IMR-90 (cell line): ENCODE measurements at regions not wholly inside any gene's neighbourhood (a gene's known extent, or its start where the extent isn't known, plus 50 kb on each side); places are given as distances from the start of the nearest gene placed in this dataset.

Experiments
- ATAC-seq: fragments of 200-7000 bp; cut with Tn5 transposase; 2 replicates; pipeline ENCODE4 v1.9.1; 2020; ENCODE audit warnings: low read depth, mild to moderate bottlenecking, moderate library complexity
- BruUV-seq: library from RNA; stranded (reverse); fragments of 400-500 nt; replicated peaks from 2 replicates; lab custom pipeline; 2021; lab: Mats Ljungman, UMichigan
- CTCF ChIA-PET: fragments of 300-600 bp; formaldehyde crosslinking; extraction: SDS; loops from one replicate; lab custom pipeline; 2021; ENCODE audit warnings: antibody characterized with exemption; lab: Yijun Ruan, JAX
- POLR2A ChIA-PET: fragments of 300-600 bp; sonication (Branson Sonifier 250); formaldehyde crosslinking; loops from one replicate; lab custom pipeline; 2022; ENCODE audit warnings: antibody characterized with exemption; ENCODE audit not compliant: unreplicated experiment; lab: Charles Lee
- DNase-seq: peaks from one replicate; pipeline ENCODE4 v3.0.0; 2013
- H2AFZ ChIP-seq: replicated peaks from 2 replicates; pipeline ENCODE3; 2013; ENCODE audit warnings: low read length, mild to moderate bottlenecking; ENCODE audit not compliant: poor library complexity
- H2AK5ac ChIP-seq: 2 replicates; pipeline ENCODE4 v1.6.1; 2013; ENCODE audit warnings: low read depth, low read length, inconsistent platforms
- H2AK9ac ChIP-seq: replicated peaks from 2 replicates; pipeline ENCODE3; 2013; ENCODE audit warnings: mild to moderate bottlenecking, low read depth, low read length, moderate library complexity; ENCODE audit not compliant: poor library complexity
- H2BK120ac ChIP-seq: 2 replicates; pipeline ENCODE4 v1.6.1; 2013; ENCODE audit warnings: low read depth, low read length, inconsistent platforms
- H2BK15ac ChIP-seq: 3 replicates; pipeline ENCODE4 v1.6.1; 2013; ENCODE audit warnings: low read depth, low read length, inconsistent platforms
- H2BK20ac ChIP-seq: 2 replicates; pipeline ENCODE4 v1.6.1; 2013; ENCODE audit warnings: low read depth, mild to moderate bottlenecking, inconsistent platforms, low read length, moderate library complexity
- H2BK5ac ChIP-seq: 2 replicates; pipeline ENCODE4 v1.6.1; 2013; ENCODE audit warnings: mild to moderate bottlenecking, low read depth, low read length, inconsistent platforms; ENCODE audit not compliant: poor library complexity, severe bottlenecking
- H3K14ac ChIP-seq: replicated peaks from 2 replicates; pipeline ENCODE4 v1.6.1; 2013; ENCODE audit warnings: low read depth, low read length, inconsistent platforms
- H3K18ac ChIP-seq: 2 replicates; pipeline ENCODE4 v1.6.1; 2013; ENCODE audit warnings: low read depth, low read length, control low read depth
- H3K23ac ChIP-seq: 2 replicates; pipeline ENCODE4 v1.6.1; 2013; ENCODE audit warnings: low read depth, low read length, inconsistent platforms
- H3K27ac ChIP-seq: 2 replicates; pipeline ENCODE4 v1.5.1; 2013; ENCODE audit warnings: mild to moderate bottlenecking, control low read depth, low read length; ENCODE audit not compliant: insufficient read depth
- H3K27me3 ChIP-seq: 2 replicates; pipeline ENCODE4 v1.6.1; 2013; ENCODE audit warnings: low read length; ENCODE audit not compliant: control insufficient read depth, insufficient read depth
- H3K36me3 ChIP-seq: 2 replicates; pipeline ENCODE4 v1.6.1; 2013; ENCODE audit warnings: low read length, mixed read lengths; ENCODE audit not compliant: control insufficient read depth, insufficient read depth
- H3K4ac ChIP-seq: 2 replicates; pipeline ENCODE4 v1.6.1; 2013; ENCODE audit warnings: low read depth, low read length, inconsistent platforms
- H3K4me1 ChIP-seq: 2 replicates; pipeline ENCODE4 v1.6.1; 2013; ENCODE audit warnings: low read length, mixed read lengths; ENCODE audit not compliant: control insufficient read depth, insufficient read depth
- H3K4me2 ChIP-seq: 2 replicates; pipeline ENCODE4 v1.6.1; 2013; ENCODE audit warnings: low read depth, mild to moderate bottlenecking, control low read depth, low read length, moderate library complexity
- H3K4me3 ChIP-seq: 2 replicates; pipeline ENCODE4 v1.5.1; 2013; ENCODE audit warnings: low read depth, mild to moderate bottlenecking, control low read depth, low read length, moderate library complexity; ENCODE audit not compliant: insufficient read depth
- H3K56ac ChIP-seq: 2 replicates; pipeline ENCODE4 v1.6.1; 2013; ENCODE audit warnings: low read length, inconsistent platforms; ENCODE audit not compliant: insufficient read depth; ENCODE audit errors: extremely low read depth
- H3K79me1 ChIP-seq, 2 experiments: 2 replicates each; pipeline ENCODE4 v1.6.1; 2013; ENCODE audit warnings: low read length in 2 of 2, inconsistent platforms in 1 of 2, low read depth in 1 of 2
- H3K9ac ChIP-seq: 2 replicates; pipeline ENCODE4 v1.6.1; 2013; ENCODE audit warnings: low read depth, low read length, control low read depth
- H3K9me1 ChIP-seq: 2 replicates; pipeline ENCODE4 v1.6.1; 2013; ENCODE audit warnings: low read length, inconsistent platforms; ENCODE audit not compliant: insufficient read depth
- H3K9me3 ChIP-seq: 2 replicates; pipeline ENCODE4 v1.6.1; 2013; ENCODE audit warnings: low read length; ENCODE audit not compliant: control insufficient read depth, insufficient read depth
- H4K20me1 ChIP-seq: 2 replicates; pipeline ENCODE4 v1.6.1; 2013; ENCODE audit warnings: low read length, inconsistent platforms; ENCODE audit not compliant: insufficient read depth
- H4K5ac ChIP-seq: 2 replicates; pipeline ENCODE4 v1.6.1; 2013; ENCODE audit warnings: mild to moderate bottlenecking, low read depth, low read length, control low read depth
- H4K8ac ChIP-seq, 2 experiments: 2 replicates each; pipeline ENCODE4 v1.6.1; 2013; ENCODE audit warnings: low read depth in 2 of 2, low read length in 2 of 2, control low read depth in 1 of 2, inconsistent platforms in 1 of 2
- H4K91ac ChIP-seq: 2 replicates; pipeline ENCODE4 v1.6.1; 2013; ENCODE audit warnings: low read depth, low read length, inconsistent platforms; ENCODE audit not compliant: insufficient read depth
- BHLHE40 ChIP-seq: fragments of 150-350 bp; IDR thresholded peaks from 2 replicates; pipeline ENCODE4 v1.6.1; 2016; ENCODE audit warnings: mild to moderate bottlenecking, low read depth, low read length
- FOS ChIP-seq: fragments of 150-350 bp; IDR thresholded peaks from 2 replicates; pipeline ENCODE4 v1.6.1; 2016; ENCODE audit warnings: low read depth, low read length
- MAFK ChIP-seq: IDR thresholded peaks from 2 replicates; pipeline ENCODE4 v1.6.1; 2012; ENCODE audit warnings: low read depth, low read length, improper control_type of control experiment
- MAZ ChIP-seq: IDR thresholded peaks from 2 replicates; pipeline ENCODE4 v1.6.1; 2012; ENCODE audit warnings: low read depth, mild to moderate bottlenecking, low read length, improper control_type of control experiment, moderate library complexity, borderline replicate concordance
- MXI1 ChIP-seq: IDR thresholded peaks from 2 replicates; pipeline ENCODE4 v1.6.1; 2012; ENCODE audit warnings: low read depth, mild to moderate bottlenecking, low read length, moderate library complexity, borderline replicate concordance
- RCOR1 ChIP-seq: IDR thresholded peaks from 2 replicates; pipeline ENCODE4 v1.6.1; 2012; ENCODE audit warnings: mild to moderate bottlenecking, low read length, improper control_type of control experiment; ENCODE audit not compliant: insufficient replicate concordance
- SMC3 ChIP-seq: fragments of 150-350 bp; IDR thresholded peaks from 2 replicates; pipeline ENCODE4 v1.6.1; 2016; ENCODE audit warnings: low read depth, mild to moderate bottlenecking, antibody characterized with exemption, low read length, moderate library complexity
- dilution Hi-C: fragments of 300-500 bp; cut with HindIII; formaldehyde crosslinking; loops from one replicate; pipeline ENCODE4 v1.14.3; 2018; ENCODE audit warnings: low sequenced_read_pairs; ENCODE audit not compliant: unreplicated experiment
- in situ Hi-C: fragments of 300-500 bp; cut with MboI; formaldehyde crosslinking; loops from 3 replicates; pipeline ENCODE4 v1.14.3; 2019; ENCODE audit warnings: low sequenced_read_pairs, inconsistent platforms, mixed read lengths
- intact Hi-C: fragments of 100-400 bp; cut with micrococcal nuclease; formaldehyde crosslinking; loops from 2 replicates; pipeline ENCODE4 v1.10.0; 2022
- TF ChIP-seq, protein P1 (sequence below): fragments of 150-350 bp; IDR thresholded peaks from 2 replicates; pipeline ENCODE4 v1.6.1; 2016; ENCODE audit warnings: low read depth, mild to moderate bottlenecking, low read length, moderate library complexity, borderline replicate concordance

DNA sequence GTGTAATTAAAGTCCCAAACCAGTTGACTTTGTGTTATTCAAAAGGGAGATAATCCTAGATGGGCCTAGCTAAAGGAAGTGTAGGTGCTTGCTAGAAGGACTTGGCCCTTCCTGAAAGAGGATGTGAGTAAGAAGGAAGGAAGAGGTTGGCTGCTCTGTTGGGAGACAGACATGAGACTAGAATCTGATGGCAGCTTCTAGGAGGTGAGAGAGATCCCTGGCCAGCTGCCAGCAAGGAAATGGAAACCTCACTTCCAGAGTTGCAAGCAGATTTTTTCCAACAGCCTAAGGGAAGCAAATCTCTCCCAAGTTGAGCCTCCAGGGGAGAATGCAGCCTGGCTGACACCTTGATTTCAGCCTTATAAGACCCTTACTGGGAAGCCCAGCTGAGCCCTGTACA, 368.4 kb upstream of the ZMIZ1 start:
- BruUV-seq = no TSS peak
- Histone ChIP-seq H3K9me3 (no peaks in the 10 kb centered on the region), H3K4me1 (peaks cover 2% of the 10 kb centered on the region; the same call in 1 of the 2 replicates), H3K36me3 (no peaks in the 10 kb centered on the region), H4K91ac (no peak overlapping the region), H2AK5ac (no peak overlapping the region), H3K4me2 (no peak overlapping the region), H3K14ac (no peak overlapping the region), H3K4ac (no peak overlapping the region), H2AK9ac (no peak overlapping the region), H3K27me3 (peaks cover 11% of the 10 kb centered on the region), H4K20me1 (no peaks in the 10 kb centered on the region), H3K18ac (no peak overlapping the region), H3K56ac (no peak overlapping the region), H3K9ac (no peak overlapping the region), H3K4me3 (no peak overlapping the region), H3K23ac (no peak overlapping the region), H4K5ac (no peak overlapping the region), H2AFZ (no peak overlapping the region), H3K27ac (no peak overlapping the region), H4K8ac (no peak overlapping the region), H3K79me1 (no peaks in the 10 kb centered on the region), H2BK20ac (no peak overlapping the region), H2BK15ac (no peak overlapping the region), H3K9me1 (peaks cover 13% of the 10 kb centered on the region; the same call in 1 of the 2 replicates), H2BK120ac (no peak overlapping the region), H2BK5ac (no peak overlapping the region)
- DNase-seq = peak; percentile 38
- no peak for ATAC-seq
- POLR2A ChIA-PET = no interaction called here
- no peak for TF ChIP-seq SMC3
- no peak for TF ChIP-seq MXI1
- TF ChIP-seq RCOR1 = no peak
- no peak for TF ChIP-seq FOS
- TF ChIP-seq, protein P1, sequence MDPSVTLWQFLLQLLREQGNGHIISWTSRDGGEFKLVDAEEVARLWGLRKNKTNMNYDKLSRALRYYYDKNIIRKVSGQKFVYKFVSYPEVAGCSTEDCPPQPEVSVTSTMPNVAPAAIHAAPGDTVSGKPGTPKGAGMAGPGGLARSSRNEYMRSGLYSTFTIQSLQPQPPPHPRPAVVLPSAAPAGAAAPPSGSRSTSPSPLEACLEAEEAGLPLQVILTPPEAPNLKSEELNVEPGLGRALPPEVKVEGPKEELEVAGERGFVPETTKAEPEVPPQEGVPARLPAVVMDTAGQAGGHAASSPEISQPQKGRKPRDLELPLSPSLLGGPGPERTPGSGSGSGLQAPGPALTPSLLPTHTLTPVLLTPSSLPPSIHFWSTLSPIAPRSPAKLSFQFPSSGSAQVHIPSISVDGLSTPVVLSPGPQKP = no peak
- no peak for TF ChIP-seq MAZ
- no peak for TF ChIP-seq MAFK
- TF ChIP-seq BHLHE40 = no peak
- intact Hi-C loops = no loop called here
- dilution Hi-C loops = no loop called here
- in situ Hi-C loops = no loop called here
- CTCF ChIA-PET = no interaction called here
